ENCODE measurements at regions not wholly inside any gene's neighbourhood (a gene's known extent, or its start where the extent isn't known, plus 50 kb on each side); places are given as distances from the start of the nearest gene placed in this dataset.
"Not testable (repeated sequence)": the region's sequence is repeated elsewhere in the genome, so short reads cannot be mapped to it uniquely, and the experiment has no call there.

- no peak for DNase-seq
Measured at GRCh38 chr15:98330692-98331435, 317.5 kb upstream of the IGF1R start.

DNA sequence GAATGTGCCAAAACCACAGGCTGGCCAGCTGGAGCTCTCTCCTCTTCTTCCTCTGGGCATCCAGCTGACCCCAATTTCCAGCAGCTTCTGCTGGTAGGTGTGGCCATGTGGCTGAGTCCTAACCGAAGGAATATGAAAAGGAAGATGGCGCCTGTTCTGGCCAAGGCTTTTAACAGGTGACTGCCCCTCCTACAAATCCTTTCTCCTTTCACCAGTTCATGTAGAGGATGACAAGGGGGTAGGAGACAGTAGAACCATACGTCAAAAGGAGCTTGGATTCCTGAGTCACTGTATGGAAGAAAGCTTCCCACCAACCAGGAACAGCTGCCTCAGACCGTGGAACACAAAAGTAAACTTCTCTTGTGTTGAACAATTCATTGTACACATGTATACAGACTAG lies 316.7 kb upstream of the IGF1R start:
- no peak for DNase-seq

DNA sequence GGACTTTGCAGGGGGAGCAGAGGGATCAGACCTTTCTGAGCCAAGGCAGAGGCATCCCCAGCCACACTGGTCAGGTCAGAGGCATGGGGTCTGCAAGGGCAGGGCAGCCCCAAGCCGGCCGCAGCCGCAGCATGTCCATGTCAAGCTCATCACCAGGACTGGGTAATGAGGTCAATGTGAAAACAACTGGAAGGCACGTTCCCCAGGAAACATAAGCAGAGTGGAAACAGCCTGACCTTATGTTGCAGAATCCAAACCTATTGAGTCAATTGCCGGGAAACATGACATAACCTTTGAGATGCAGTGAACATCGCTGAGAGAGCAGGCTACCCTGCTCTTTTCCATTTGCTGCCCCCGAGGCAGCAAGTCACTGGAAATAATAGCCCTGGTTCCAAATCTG lies 315.1 kb upstream of the IGF1R start:
- DNase-seq = no peak

DNA sequence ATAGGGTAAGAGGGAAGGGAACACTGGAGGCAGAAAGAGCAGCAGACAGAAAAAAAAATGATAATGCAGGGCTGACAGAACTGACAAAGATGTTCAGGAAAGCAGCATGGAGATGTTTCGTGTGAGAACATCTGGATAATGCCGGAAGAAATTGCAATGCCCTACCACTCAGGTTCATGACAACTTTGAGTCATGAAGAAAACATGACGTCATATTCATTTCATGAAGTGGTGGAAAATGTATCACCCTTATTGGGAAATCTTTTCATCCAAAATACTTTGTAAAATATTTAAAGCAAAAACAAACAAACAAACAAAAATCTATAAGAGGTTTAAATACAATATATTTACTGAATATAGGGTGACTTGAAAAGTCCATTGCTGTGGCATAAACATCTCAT lies 305.4 kb upstream of the IGF1R start:
- no peak for DNase-seq

DNA sequence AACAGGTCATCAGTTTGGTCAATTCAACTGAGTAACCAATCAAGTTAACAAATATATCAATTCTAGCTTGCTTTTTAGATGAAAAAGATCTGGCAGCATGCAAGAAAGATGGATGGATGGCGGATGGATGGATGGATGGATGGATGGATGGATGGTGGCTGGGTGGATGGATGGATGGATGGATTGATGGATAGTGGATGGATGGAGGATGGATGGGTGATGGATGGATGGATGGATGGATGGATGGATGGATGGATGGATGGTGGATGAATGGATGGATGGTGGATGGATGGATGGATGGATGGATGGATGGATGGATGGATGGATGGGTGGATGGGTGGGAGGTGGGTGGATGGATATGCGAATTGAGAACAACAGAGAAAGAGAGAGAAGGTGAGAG lies 303.7 kb upstream of the IGF1R start:
- DNase-seq = no peak

DNA sequence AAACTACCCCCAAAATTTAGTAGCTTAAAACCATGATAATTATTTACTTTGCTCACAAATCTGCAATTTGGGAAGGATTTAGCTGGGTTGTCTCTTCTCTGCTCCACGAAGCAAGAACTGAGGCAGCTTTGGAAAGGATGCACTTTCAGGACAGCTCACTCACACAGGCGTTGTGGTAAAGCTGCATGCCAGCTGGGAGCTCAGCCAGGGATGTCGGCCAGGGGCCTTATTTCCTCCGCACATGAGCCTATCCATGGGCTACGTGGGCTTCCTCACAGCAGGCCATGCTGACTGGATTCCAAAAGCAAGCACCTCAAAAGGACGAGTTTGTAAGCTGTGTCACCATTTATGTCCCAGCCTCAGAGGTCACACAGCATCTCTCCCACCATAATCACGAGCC lies 301.3 kb upstream of the IGF1R start:
- DNase-seq = no peak

DNA sequence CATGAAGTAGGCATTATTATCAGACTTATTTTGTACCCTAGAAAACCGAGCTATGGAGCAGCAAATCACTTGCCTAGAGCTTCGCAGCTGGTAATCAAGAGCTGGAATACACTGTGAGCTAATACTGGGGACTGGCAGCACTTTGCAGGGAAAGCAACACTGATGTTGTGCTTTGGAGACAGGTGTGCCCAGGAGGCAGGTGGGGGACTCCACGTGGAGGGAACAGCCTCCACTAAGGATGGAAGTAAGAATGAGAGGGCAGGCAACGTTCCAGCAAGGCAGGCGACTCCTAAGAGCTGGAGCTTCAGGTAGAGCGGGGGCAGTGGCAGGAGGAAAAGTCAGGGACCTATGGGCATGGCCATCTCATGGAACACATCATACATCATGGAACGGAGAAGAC lies 300.5 kb upstream of the IGF1R start:
- DNase-seq = no peak

- DNase-seq = no peak
Measured at GRCh38 chr15:98350276-98350675, 298.1 kb upstream of the IGF1R start.

DNA sequence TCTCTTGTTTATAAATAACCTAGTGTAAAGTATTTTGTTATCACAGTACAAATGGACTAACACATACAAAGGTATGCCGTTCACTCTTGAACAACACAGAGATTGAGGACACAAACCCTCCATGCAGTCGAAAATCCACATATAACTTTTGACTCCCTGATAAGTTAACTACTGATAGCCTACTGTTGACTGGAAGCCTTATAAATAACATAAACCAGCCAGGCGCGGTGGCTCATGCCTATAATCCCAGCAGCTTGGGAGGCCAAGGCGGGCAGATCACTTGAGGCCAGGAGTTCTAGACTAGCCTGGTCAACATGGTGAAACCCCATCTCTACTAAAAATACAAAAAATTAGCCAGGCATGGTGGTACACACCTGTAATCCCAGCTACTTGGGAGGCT lies 290.1 kb upstream of the IGF1R start:
- not testable (repeated sequence) for DNase-seq

- DNase-seq = no peak
Measured at GRCh38 chr15:98358971-98359370, 289.4 kb upstream of the IGF1R start.

- no peak for DNase-seq
Measured at GRCh38 chr15:98363416-98363815, 284.9 kb upstream of the IGF1R start.

DNA sequence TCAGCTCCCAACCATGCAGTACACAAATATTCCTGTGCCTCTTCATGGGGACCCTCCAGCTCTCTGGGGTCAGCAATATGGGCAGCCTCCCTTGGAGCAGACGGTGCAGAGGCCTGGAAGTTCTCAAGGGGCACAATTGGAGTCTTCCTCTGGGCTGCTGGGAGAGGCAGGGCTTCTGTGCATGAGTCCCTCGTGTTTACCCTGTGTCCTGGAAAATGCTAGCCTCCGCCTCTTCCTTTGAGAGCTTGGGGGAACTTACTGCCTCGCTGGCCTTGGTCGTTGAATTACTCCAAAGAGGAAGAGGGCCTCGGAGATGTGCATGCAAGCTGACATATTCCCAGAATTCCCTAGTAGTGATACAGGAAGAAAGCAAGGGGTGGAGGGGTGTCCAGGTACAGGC lies 284.4 kb upstream of the IGF1R start:
- DNase-seq = no peak

GRCh38 chr15:98369081-98369716 lies 279.1 kb upstream of the IGF1R start:
- no peak for DNase-seq

DNA sequence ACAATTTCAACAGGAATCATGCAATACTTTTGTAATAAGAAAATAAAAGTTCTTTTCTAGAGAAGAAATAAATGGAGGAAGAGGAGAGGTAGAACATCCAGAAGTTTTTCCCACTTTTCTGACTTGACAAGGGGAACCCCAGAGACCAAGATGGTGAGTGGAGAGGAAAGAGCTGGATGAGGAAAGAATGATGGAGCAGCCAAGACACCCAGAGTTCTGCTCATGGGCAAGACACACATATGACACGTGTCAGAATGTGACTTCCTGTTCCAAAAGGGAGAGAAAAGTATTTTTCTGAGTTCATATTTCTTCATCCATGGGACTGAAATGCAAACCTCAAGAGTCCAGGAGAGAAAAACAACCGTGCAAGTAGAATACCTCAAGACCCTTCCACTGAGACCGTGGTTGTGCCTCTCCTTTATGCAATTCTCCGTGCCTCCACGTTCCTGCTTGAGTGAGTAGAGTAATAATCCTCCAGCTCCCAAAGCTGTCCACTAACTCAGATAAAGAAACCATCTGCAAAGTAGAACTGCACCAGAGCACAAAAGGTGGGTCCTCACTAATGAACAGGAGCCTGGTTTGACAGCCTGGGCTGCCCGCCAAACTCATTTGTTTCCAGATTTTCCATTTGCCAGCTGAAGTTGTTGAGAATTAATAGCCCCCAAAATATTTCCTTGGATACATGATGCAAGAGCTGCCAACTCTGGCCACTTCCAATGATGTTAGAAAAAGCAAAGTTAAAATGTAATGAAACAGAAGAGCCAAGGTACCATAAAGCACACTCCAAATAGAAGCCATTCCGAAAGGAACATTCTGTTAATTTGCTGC lies 272.6 kb upstream of the IGF1R start:
- DNase-seq = no peak

DNA sequence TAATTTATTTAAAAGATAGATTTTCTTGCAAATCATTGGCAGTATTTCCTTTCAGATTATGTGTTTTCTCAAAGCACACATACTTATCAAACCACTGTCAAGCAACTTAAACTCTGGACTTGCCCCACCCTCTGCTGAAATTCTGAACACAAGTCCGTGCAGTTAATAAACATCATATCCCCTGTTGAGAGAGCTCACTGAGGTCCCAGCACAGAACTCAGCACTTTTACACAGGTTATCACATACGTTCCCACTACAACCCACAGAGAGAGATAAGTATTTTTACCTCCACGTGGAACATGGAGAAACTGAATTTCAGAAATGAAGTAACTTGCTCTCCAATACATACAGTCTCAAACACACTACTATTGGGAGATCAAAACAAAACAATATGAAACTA lies 267.6 kb upstream of the IGF1R start:
- no peak for DNase-seq

DNA sequence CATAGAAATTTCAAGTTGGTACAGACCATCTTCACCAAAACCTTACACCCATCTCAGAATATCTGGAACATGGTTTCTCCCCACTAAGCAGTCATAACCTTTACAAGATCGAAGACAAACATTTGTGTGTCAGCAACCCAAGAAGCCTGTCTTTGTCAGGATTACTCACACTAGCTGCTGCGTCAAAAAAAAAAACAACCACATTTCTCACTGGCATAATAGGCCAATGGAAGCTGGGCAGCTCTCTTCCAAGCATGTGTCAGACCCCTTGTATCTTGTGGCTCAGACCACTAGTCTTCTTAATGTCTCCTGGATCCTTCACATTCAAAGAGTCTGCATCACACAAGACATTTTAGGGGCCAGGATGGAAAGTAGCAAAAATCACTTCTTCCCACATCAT lies 266.9 kb upstream of the IGF1R start:
- DNase-seq = no peak

GRCh38 chr15:98382139-98382538 lies 266.2 kb upstream of the IGF1R start:
- DNase-seq = no peak

GRCh38 chr15:98383571-98383970 lies 264.8 kb upstream of the IGF1R start:
- DNase-seq = no peak

- DNase-seq = no peak
Measured at GRCh38 chr15:98384328-98385029, 263.9 kb upstream of the IGF1R start.

DNA sequence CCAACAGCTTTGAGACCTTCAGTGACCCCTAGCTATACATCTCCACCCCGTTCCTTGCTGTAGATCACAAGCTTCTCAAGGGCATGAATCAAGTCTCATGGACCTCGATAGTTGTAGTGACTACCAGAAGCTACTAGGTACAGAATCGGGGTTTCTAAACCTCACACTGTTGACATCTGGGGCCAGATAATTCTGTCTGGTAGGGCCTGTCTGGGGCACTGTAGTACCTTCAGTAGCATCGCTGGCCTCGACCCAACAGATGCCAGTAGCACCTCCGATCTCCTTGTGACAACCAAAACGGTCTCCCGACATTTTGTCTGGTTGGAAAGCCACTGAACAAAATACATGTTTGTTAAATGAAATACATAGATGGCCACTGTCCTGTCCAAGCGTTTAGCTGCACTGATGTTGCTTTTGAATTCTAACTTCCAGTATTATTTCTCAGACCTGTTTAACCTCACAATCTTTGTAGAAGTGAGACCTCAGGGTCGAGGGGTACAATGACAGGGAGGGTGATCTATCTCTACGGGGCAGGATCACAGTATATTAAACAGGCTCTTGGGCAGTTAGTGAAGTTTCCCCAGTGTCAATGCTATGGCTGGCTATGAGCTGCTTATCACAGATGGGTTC lies 262.5 kb upstream of the IGF1R start:
- no peak for DNase-seq

DNA sequence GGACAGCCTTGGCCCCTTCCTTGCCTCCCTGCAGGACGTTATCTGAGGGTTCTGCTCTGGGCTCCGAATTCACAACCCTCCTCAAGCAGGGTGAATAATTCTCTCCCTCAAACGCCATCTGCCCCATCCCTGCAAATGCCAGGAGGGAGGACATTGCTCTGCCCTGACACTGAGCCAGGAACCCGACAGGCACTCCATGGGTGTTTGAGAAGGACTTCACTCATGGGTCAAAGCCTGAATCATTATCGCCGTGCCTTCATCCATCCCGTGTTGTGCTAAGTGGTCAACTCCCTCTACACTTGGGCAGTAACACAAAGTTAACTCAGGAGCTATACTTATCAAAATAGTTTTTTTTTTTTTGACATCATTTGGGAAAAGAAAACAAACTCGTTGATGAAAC lies 261.8 kb upstream of the IGF1R start:
- no peak for DNase-seq

DNA sequence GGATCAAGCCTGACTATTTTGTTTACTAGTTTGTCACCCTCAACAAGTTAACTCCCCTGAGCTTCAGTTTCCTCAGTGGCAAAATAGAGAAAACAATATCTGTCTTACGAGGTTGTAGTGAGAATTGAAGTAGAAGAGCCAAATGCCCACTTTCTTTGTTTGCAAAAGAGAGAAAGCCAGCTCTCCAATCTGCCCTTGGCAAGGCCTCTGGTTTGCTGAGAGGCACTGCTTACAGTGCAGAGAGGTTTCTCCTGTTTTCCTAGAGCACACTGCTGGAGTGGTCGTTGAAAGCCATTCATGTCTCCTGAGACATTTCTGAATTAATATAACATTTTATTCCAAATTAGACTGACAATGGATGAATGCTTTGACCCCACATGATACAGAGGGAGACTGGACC lies 260.5 kb upstream of the IGF1R start:
- no peak for DNase-seq
